GM23248 (cell line): ENCODE measurements at regions not wholly inside any gene's neighbourhood (a gene's known extent, or its start where the extent isn't known, plus 50 kb on each side); places are given as distances from the start of the nearest gene placed in this dataset.

ENCODE experiments used
- EZH2 ChIP-seq: fragments of 200-600 bp; sonication (generic); IDR thresholded peaks from 2 replicates; pipeline ENCODE4 v1.6.1; 2018; ENCODE audit warnings: antibody characterized with exemption, mild to moderate bottlenecking; ENCODE audit not compliant: insufficient read depth, poor library complexity, severe bottlenecking
- EZH2phosphoT487 ChIP-seq: fragments of 200-600 bp; sonication (generic); IDR thresholded peaks from 2 replicates; pipeline ENCODE4 v1.6.1; 2018; ENCODE audit warnings: antibody characterized with exemption, moderate library complexity, mild to moderate bottlenecking, low read depth; ENCODE audit not compliant: insufficient read depth

DNA sequence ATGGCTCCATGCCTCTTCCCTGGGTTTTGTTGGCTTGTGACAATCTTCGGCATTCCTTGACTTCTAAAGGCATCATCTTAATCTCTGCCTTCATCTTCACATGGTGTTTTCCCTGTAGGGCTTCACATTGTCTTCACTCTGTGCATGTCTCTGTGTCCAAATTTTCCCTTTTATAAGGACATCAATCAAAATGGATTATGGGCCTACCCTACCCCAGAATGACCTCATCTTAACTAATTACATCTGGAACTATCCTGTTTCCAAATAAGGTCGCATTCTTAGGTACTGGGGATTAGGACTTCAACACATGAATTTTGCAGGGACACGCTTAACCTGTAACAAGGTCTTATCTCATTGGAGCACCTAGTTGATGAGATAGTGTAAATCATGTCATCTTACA lies 290.3 kb upstream of the KLF12 start:
- TF ChIP-seq EZH2phosphoT487, result no peak
- no peak for TF ChIP-seq EZH2
